GM21447 (cell line): ENCODE measurements at regions not wholly inside any gene's neighbourhood (a gene's known extent, or its start where the extent isn't known, plus 50 kb on each side); places are given as distances from the start of the nearest gene placed in this dataset.
"Not testable (repeated sequence)": the region's sequence is repeated elsewhere in the genome, so short reads cannot be mapped to it uniquely, and the experiment has no call there.

Experiments
- ATAC-seq: cut with Tn5 transposase; IDR thresholded peaks from one replicate; pipeline ENCODE4 v1.9.1; 2021; ENCODE audit not compliant: unreplicated experiment

- ATAC-seq = no peak
Observed at GRCh38 chr22:34804604-34805003, 261.4 kb upstream of the ISX start.

- ATAC-seq = no peak
Observed at GRCh38 chr22:34805771-34806170, 260.2 kb upstream of the ISX start.

DNA sequence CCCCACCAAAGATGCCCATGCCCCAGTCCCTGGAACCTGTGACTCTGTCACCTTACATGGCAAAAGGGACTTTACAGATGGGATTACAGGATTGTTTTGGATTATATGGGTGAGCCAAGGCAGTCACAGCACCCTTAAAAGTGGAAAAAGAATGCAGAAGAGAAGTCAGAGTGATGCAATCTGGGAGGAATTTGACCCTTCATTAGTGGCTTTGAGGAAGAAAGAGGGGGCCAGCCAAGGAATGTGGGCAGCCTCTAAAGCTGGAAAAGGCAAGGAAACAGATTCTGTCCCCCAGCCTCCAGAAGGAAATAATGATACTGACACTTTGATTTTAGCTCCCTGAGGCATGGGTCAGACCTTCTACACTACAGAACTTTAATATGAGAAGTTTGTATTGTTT lies 257.3 kb upstream of the ISX start:
- no peak for ATAC-seq

DNA sequence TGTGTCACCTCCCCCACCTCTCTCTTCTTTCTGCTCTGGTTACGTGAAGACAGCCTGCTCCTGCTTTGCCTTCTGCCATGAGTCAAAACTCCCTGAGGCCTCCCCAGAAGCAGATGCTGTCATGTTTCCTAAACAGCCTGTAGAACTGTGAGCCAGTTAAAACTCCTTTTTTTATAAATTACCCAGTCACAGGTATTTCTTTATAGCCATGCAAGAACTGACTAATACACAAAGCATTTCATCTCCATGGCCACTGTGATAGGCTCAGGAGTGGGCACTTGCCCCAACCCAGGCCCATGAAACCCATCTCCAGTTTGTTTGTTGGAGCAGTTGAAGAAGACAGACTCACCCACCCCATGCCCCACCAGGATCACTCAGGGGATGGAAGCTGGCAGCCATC lies 253.3 kb upstream of the ISX start:
- ATAC-seq = no peak

- ATAC-seq = no peak
Observed at GRCh38 chr22:34814260-34815025, 251.5 kb upstream of the ISX start.

DNA sequence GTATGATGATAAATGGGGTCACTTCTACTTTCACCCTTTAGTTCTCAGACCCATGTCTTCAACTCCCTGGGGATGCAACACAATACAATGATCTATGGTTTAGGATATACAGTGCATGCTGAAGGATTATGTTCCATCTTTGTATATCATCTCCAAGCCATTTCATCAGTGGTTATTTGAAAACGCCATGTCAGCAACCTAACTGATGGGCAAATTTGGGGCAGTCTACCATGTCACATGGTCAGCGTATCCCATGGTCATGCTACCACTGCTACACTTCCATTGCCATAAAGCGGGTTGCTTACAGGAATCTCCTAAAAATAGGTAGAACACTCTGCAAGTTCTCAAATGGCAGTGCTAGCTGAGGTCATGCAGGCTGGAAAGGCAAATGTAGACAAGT lies 236.5 kb upstream of the ISX start:
- ATAC-seq = no peak

- ATAC-seq = no peak
Observed at GRCh38 chr22:34834059-34834458, 231.9 kb upstream of the ISX start.

GRCh38 chr22:34834541-34834940 lies 231.4 kb upstream of the ISX start:
- not testable (repeated sequence) for ATAC-seq

GRCh38 chr22:34841331-34841771 lies 224.6 kb upstream of the ISX start:
- ATAC-seq = no peak

GRCh38 chr22:34841911-34842310 lies 224.0 kb upstream of the ISX start:
- no peak for ATAC-seq

- ATAC-seq = no peak
Observed at GRCh38 chr22:34842630-34843029, 223.3 kb upstream of the ISX start.

DNA sequence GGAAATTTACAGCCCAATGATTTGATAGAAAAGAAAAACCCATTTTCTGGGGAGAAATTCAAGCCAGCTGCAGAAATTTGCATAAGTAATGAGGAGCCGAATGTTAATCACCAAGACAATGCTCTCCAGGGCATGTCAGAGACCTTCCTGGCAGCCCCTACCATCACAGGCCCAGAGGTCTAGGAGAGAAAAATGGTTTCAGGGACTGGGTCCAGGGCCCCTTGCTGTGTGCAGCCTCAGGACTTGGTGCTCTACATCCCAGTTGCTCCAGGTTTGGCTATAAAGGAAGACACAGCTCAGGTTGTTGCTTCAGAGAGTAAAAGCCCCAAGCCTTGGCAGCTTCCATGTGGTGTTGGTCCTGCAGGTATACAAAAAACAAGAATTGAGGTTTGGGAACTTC lies 222.2 kb upstream of the ISX start:
- ATAC-seq = not testable (repeated sequence)

- no peak for ATAC-seq
Observed at GRCh38 chr22:34845391-34845790, 220.6 kb upstream of the ISX start.

DNA sequence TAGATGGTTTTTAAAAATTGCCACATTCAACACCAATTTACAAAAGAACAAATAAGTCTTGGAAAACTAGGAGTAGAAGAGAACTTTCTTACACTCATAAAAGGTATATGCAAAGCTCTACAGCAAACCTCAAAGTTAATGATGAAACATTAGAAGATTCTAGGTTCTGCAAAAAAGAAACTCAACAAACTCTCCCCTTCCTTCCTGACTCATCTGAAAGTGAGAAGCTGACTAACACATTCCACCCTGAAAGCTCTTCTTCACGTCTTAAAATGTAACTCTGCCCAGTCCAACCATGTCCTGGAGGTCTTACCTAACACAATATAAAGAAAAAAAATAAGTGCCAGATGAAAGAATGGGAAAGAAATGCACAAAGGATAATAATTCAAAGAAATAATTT lies 218.9 kb upstream of the ISX start:
- ATAC-seq = peak; percentile 73

DNA sequence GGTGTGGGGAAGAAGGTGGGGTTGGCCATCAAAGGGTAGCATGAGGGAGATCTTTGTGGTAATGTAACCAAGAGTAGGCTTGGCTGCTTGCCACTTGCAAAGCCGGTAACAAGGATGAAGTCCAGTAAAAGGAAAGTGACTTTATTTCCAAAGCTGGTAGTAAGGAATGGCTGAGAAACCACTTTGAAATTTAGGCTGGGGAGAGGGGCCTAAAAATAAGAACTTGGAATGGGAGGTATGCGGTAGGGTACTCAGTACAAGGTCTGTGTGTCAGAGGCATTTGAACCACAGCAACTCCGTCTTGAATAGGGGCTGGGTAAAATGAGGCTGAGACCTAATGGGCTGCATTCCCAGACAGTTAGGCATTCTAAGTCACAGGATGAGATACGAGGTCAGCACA lies 216.0 kb upstream of the ISX start:
- ATAC-seq = no peak

GRCh38 chr22:34851918-34852662 lies 213.9 kb upstream of the ISX start:
- no peak for ATAC-seq

DNA sequence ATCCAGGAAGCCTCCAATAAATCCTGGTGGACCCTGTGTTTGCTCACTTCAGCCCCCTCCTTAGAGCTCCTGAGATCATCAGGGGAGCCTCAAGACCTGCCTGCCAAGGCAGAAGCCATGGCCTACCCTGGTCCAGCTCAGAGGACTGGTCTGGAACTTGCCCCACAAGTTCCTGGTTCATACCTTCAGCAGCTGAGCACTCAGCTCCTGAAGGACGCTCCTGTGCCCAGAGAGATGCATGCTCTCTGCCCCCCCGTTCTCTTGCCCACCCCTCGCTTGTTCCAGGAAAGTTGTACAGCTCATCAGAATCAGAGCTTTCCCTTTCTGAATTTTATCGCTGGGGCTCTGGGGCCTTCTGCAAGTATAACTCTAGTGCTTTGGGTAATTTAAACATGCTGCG lies 210.5 kb upstream of the ISX start:
- ATAC-seq = no peak

GRCh38 chr22:34858066-34858465 lies 207.9 kb upstream of the ISX start:
- ATAC-seq = no peak

- no peak for ATAC-seq
Observed at GRCh38 chr22:34861787-34862186, 204.2 kb upstream of the ISX start.

GRCh38 chr22:34866081-34866480 lies 199.9 kb upstream of the ISX start:
- ATAC-seq = no peak

- no peak for ATAC-seq
Observed at GRCh38 chr22:34866495-34867131, 199.3 kb upstream of the ISX start.

DNA sequence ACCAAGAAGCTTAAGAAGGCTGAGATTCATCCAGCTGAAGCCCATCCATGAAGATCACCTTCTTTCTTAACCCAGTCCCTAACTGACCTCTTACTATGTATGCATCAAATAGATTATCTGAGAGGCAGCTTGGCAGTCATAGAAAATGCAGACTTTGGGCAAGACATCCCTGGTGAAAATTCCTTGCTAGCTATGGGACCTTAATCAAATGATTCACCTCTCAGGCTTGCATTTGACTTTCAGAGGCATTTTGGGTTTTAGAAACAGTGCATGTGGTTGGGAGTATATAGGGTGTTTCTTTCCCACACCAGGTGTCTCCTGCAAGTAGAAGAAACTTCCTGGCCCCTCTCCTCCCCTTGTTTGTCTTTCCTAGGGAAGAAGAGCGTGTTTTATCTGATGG lies 188.5 kb upstream of the ISX start:
- ATAC-seq = no peak
